ENCODE measurements at regions not wholly inside any gene's neighbourhood (a gene's known extent, or its start where the extent isn't known, plus 50 kb on each side); places are given as distances from the start of the nearest gene placed in this dataset.

GRCh38 chr3:35413483-35413882, 225.8 kb upstream of the ARPP21 start:
- CTCF ChIA-PET, result no interaction called here
- BruUV-seq (replicated peaks), result no TSS peak
- no peaks in the 10 kb centered on the region for H3K27me3 ChIP-seq (ENCODE audit: control insufficient read depth, insufficient read depth, low read length)
- POLR2A ChIA-PET, result no interaction called here
- intact Hi-C loops (cut with micrococcal nuclease; ENCODE audit: unreplicated experiment) (no loop called here), in situ Hi-C loops (cut with HindIII; ENCODE audit: low pct_unique_long_range_greater_than_20kb, low sequenced_read_pairs) (no loop called here)
- TF ChIP-seq REST (IDR thresholded peaks at IDR 0.05; ENCODE audit: insufficient read depth in 1 of 2, low read depth in 2 of 2, low read length in 1 of 2), result no peak
- TF ChIP-seq POLR2AphosphoS5 (IDR thresholded peaks at IDR 0.05; ENCODE audit: low read depth, low read length), result no peak
- H3K27ac ChIP-seq (ENCODE audit: low read length), result no peak overlapping the region
- DNase-seq (ENCODE audit: low read depth, low spot score) (no peak), ATAC-seq (no peak)
- H3K4me3 ChIP-seq (ENCODE audit: low read depth in 2 of 2, low read length in 2 of 2), result no peak overlapping the region
- H3K4me1 ChIP-seq (ENCODE audit: control insufficient read depth, insufficient read depth, low read length), result no peaks in the 10 kb centered on the region
- no peaks in the 10 kb centered on the region for H3K36me3 ChIP-seq (ENCODE audit: control insufficient read depth, insufficient read depth, low read length)
- no peaks in the 10 kb centered on the region for H3K9me3 ChIP-seq (ENCODE audit: control insufficient read depth, insufficient read depth, low read depth, low read length)

GRCh38 chr3:35417080-35417479, 222.2 kb upstream of the ARPP21 start:
- POLR2A ChIA-PET, result no interaction called here
- intact Hi-C loops (cut with micrococcal nuclease; ENCODE audit: unreplicated experiment), result no loop called here
- BruUV-seq (replicated peaks), result no TSS peak

More at GRCh38 chr3:35417080-35417479, 222.2 kb upstream of the ARPP21 start:
- Histone ChIP-seq H3K27ac (ENCODE audit: low read length) (no peak overlapping the region), H3K27me3 (ENCODE audit: control insufficient read depth, insufficient read depth, low read length) (no peaks in the 10 kb centered on the region), H3K36me3 (ENCODE audit: control insufficient read depth, insufficient read depth, low read length) (no peaks in the 10 kb centered on the region), H3K4me1 (ENCODE audit: control insufficient read depth, insufficient read depth, low read length) (no peaks in the 10 kb centered on the region), H3K4me3 (ENCODE audit: low read depth in 2 of 2, low read length in 2 of 2) (no peak overlapping the region), H3K9me3 (ENCODE audit: control insufficient read depth, insufficient read depth, low read depth, low read length) (no peaks in the 10 kb centered on the region)
- DNase-seq (ENCODE audit: low read depth, low spot score) (no peak), ATAC-seq (no peak)
- TF ChIP-seq REST (IDR thresholded peaks at IDR 0.05; ENCODE audit: insufficient read depth in 1 of 2, low read depth in 2 of 2, low read length in 1 of 2) (no peak), TCF7L2 (IDR thresholded peaks at IDR 0.05; ENCODE audit: low read depth, low read length) (no peak), SIN3A (IDR thresholded peaks at IDR 0.05; ENCODE audit: borderline replicate concordance, insufficient read depth, low read depth, low read length) (no peak), POLR2AphosphoS5 (IDR thresholded peaks at IDR 0.05; ENCODE audit: low read depth, low read length) (no peak), CTCF (IDR thresholded peaks at IDR 0.05) (no peak)
- CTCF ChIA-PET, result no interaction called here
- in situ Hi-C loops (cut with HindIII; ENCODE audit: low pct_unique_long_range_greater_than_20kb, low sequenced_read_pairs), result no loop called here
